ENCODE measurements at regions not wholly inside any gene's neighbourhood (a gene's known extent, or its start where the extent isn't known, plus 50 kb on each side); places are given as distances from the start of the nearest gene placed in this dataset.

DNA sequence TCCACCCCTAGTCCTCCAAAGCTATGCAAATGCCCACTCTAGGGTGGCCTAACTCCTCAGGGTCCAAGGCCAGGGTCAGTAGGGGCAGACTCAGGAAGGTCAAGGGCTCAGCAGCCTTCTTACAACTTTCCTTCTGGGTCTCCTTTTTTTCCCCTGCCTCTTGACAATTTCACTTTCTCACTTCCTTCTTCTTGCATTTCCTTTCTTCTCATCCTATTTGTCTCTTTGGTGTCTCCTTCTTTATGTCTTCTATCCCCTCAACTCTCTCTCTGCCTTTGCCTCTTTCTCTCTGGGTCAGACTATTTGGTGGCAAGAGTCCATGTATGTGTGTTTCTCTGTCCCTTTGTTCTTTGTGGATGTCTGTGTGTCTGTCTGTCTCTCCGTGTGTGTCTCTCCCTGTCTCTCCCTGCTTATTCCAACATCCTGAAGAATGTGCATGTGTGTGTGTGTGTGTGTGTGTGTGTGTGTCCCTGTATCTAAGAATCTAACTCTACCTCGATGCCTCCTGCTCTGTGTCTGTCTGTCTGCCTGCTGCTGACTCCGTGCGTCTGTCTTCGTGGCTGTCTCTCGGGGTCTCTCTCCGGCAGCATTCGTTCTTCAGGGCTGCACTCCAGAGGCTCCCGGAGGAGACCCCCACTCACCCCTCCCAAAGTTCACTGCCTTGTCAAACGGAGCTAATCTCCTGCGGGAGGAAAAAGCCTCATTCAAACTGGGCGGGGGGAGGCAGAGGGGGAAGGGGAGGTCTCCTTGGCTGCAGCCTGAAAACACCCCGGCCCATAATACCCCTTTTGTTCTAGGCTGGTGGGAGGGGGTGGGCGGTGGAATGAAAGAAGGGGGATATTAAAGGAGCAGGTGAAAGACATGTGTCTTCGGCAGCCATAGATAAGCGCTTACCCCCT, 51.7 kb upstream of the FOXP4 start:
- DNase-seq, result no peak
- H3K36me3 ChIP-seq, result no peaks in the 10 kb centered on the region
- FAIRE-seq, result no peak
- no peak for TF ChIP-seq CTCF (IDR thresholded peaks at IDR 0.05)
- no peaks in the 10 kb centered on the region for H3K9me3 ChIP-seq
- H3K27ac ChIP-seq, result no peak overlapping the region
- 59 to 63% methylated on average over 16 of the region's 16 CpGs for WGBS, 2 donors
- H3K27me3 ChIP-seq, result no peaks in the 10 kb centered on the region
- H3K4me1 ChIP-seq, result no peaks in the 10 kb centered on the region
- ATAC-seq, result no peak
- intact Hi-C loops (cut with DNase I), result no loop called here
- H3K4me3 ChIP-seq, result no peak overlapping the region

Measured in pancreas (tissue), 10 donors.